ENCODE measurements at regions not wholly inside any gene's neighbourhood (a gene's known extent, or its start where the extent isn't known, plus 50 kb on each side); places are given as distances from the start of the nearest gene placed in this dataset.
"Not testable (repeated sequence)": the region's sequence is repeated elsewhere in the genome, so short reads cannot be mapped to it uniquely, and the experiment has no call there.

GRCh38 chr12:53872367-53872766, 66.3 kb upstream of the HOXC13 start:
- no peak for DNase-seq (ENCODE audit: low spot score)

GRCh38 chr12:53877961-53878360, 60.7 kb upstream of the HOXC13 start:
- not testable (repeated sequence) for DNase-seq (ENCODE audit: low spot score)

- DNase-seq (ENCODE audit: low spot score), result no peak
Observed at GRCh38 chr12:53887006-53887405, 51.6 kb upstream of the HOXC13 start.

- no peak for DNase-seq (ENCODE audit: low spot score)
Observed at GRCh38 chr12:53887881-53888280, 50.8 kb upstream of the HOXC13 start.
